K562 (cell line): ENCODE measurements at regions not wholly inside any gene's neighbourhood (a gene's known extent, or its start where the extent isn't known, plus 50 kb on each side); places are given as distances from the start of the nearest gene placed in this dataset.

Experiments used
- CBFA2T3 ChIP-seq: fragments of 450-650 bp; IDR thresholded peaks from 2 replicates; pipeline ENCODE4 v1.6.1; 2017
- CBFB ChIP-seq: sonication (generic); formaldehyde crosslinking; IDR thresholded peaks from 2 replicates; pipeline ENCODE4 v1.4.0; 2020; ENCODE audit warnings: mild to moderate bottlenecking, missing genetic modification reagents
- CHD1 ChIP-seq: fragments of 200-600 bp; sonication (generic); IDR thresholded peaks from one replicate; pipeline ENCODE4 v1.6.1; 2012; ENCODE audit warnings: mild to moderate bottlenecking, moderate library complexity, low read length, inconsistent platforms
- CHD7 ChIP-seq: fragments of 200-600 bp; sonication (generic); IDR thresholded peaks from one replicate; pipeline ENCODE4 v1.6.1; 2012; ENCODE audit warnings: mild to moderate bottlenecking, low read depth, low read length, inconsistent platforms
- CTCF ChIP-seq, 3 experiments: IDR thresholded peaks in 2 of 3; conservative IDR thresholded peaks in 1 of 3; 2 replicates each; pipeline ENCODE4 v1.5.1; 2011 to 2012; ENCODE audit warnings: low read length in 3 of 3, mild to moderate bottlenecking in 3 of 3, control low read depth in 2 of 3, improper control_type of control experiment in 1 of 3, inconsistent platforms in 1 of 3, low read depth in 1 of 3, mixed read lengths in 1 of 3, moderate library complexity in 1 of 3; ENCODE audit not compliant: insufficient read depth in 2 of 3
- HOXB6 ChIP-seq: fragments of 250-450 bp; sonication (Bioruptor Pico); IDR thresholded peaks from 2 replicates; pipeline ENCODE4 v1.5.1; 2022; ENCODE audit warnings: mild to moderate bottlenecking, borderline replicate concordance
- MYNN ChIP-seq, 2 experiments: sonication (generic); formaldehyde crosslinking in 1 of 2; IDR thresholded peaks; 2 replicates each; pipeline versions ENCODE4 v1.5.0 to v1.6.1; 2016 to 2020; ENCODE audit warnings: antibody characterized with exemption in 1 of 2, missing genetic modification reagents in 1 of 2
- PRPF4 ChIP-seq: fragments of 200-400 bp; formaldehyde crosslinking; IDR thresholded peaks from one replicate; pipeline ENCODE4 v1.6.1; 2017; ENCODE audit warnings: low read length, low read depth, mild to moderate bottlenecking; ENCODE audit not compliant: insufficient read depth, poor library complexity, severe bottlenecking
- RAD51 ChIP-seq: fragments of 450-650 bp; IDR thresholded peaks from 2 replicates; pipeline ENCODE4 v1.7.1; 2016; ENCODE audit warnings: low read depth, mild to moderate bottlenecking, borderline replicate concordance
- RFX5 ChIP-seq: IDR thresholded peaks from 2 replicates; pipeline ENCODE4 v1.6.1; 2011; ENCODE audit warnings: low read depth, mild to moderate bottlenecking, improper control_type of control experiment, low read length
- RNF2 ChIP-seq: sonication (generic); IDR thresholded peaks from 2 replicates; pipeline ENCODE4 v1.6.1; 2016
- ZFP91 ChIP-seq: sonication (generic); formaldehyde crosslinking; IDR thresholded peaks from 2 replicates; pipeline ENCODE4 v1.8.0; 2022; ENCODE audit warnings: mild to moderate bottlenecking, missing genetic modification reagents
- TF ChIP-seq, protein P1 (sequence below): sonication (generic); formaldehyde crosslinking; IDR thresholded peaks from 2 replicates; pipeline ENCODE4 v1.8.0; 2022; ENCODE audit warnings: mild to moderate bottlenecking, low read depth, missing genetic modification reagents

- TF ChIP-seq CTCF (IDR thresholded peaks at IDR 0.05 in 2 of 3, conservative IDR thresholded peaks at IDR 0.05 in 1 of 3; ENCODE audit: insufficient read depth in 2 of 3, low read depth in 1 of 3, low read length in 3 of 3): no peak
- no peak for TF ChIP-seq ZFP91 (CRISPR knock-in tag)
- TF ChIP-seq RAD51: no peak
- TF ChIP-seq CHD7: no peak
- no peak for TF ChIP-seq CHD1
- no peak for TF ChIP-seq MYNN (IDR thresholded peaks at IDR 0.05)
- TF ChIP-seq MYNN (CRISPR knock-in tag; IDR thresholded peaks at IDR 0.05): no peak
- TF ChIP-seq RNF2: no peak
- TF ChIP-seq PRPF4: no peak
- TF ChIP-seq RFX5: no peak
- TF ChIP-seq HOXB6: no peak
- TF ChIP-seq CBFA2T3: no peak
- TF ChIP-seq, protein P1, sequence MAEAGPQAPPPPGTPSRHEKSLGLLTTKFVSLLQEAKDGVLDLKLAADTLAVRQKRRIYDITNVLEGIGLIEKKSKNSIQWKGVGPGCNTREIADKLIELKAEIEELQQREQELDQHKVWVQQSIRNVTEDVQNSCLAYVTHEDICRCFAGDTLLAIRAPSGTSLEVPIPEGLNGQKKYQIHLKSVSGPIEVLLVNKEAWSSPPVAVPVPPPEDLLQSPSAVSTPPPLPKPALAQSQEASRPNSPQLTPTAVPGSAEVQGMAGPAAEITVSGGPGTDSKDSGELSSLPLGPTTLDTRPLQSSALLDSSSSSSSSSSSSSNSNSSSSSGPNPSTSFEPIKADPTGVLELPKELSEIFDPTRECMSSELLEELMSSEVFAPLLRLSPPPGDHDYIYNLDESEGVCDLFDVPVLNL (CRISPR knock-in tag): no peak
- TF ChIP-seq CBFB (CRISPR knock-in tag): no peak
These were observed 193.1 kb upstream of the FAR2 start for GRCh38 chr12:28955931-28956330.
